ENCODE measurements at regions not wholly inside any gene's neighbourhood (a gene's known extent, or its start where the extent isn't known, plus 50 kb on each side); places are given as distances from the start of the nearest gene placed in this dataset.
"Not testable (repeated sequence)": the region's sequence is repeated elsewhere in the genome, so short reads cannot be mapped to it uniquely, and the experiment has no call there.

DNA sequence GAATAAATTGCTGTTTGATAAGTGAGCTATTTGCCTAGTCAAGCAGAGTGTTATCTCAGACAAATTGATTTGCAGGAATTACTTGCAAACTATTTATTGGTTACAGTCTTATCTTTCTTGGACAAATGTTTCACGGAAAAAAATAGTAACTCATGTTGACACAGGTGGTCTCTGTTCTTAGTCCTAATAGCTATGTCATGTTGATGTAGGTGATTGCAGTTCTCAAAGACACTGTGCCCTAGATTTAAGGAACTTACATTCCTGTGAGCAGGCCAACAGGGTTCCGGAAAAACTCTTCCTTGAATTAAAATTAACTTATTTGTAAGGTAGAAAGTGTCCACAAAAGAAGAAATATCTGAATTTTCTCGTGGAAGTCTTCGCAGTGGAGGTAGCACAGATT lies 109.6 kb upstream of the SLCO6A1 start:
- no peak for ATAC-seq
- intact Hi-C loops (cut with DNase I, micrococcal nuclease) = no loop called here
- no peak for DNase-seq

DNA sequence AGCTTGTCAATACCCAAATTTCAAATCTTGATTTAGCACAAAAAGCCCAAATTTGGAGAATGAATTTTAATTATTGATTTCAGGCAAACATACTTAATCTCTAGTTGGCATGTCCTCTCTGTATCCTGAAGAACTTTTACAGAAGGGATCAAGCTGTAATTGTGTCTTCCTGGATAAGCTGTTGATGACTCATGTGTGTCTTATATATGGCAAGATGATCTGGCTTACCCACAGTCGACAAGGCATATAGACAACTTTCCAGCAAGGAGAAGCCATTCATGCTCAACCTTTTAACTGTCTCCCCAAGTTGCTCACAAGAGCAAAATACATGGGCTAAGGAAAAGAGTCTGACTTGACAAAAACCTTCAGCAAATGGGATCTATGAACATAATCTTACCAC lies 112.5 kb upstream of the SLCO6A1 start:
- ATAC-seq (no peak), DNase-seq (no peak)
- intact Hi-C loops (cut with DNase I, micrococcal nuclease) = no loop called here

DNA sequence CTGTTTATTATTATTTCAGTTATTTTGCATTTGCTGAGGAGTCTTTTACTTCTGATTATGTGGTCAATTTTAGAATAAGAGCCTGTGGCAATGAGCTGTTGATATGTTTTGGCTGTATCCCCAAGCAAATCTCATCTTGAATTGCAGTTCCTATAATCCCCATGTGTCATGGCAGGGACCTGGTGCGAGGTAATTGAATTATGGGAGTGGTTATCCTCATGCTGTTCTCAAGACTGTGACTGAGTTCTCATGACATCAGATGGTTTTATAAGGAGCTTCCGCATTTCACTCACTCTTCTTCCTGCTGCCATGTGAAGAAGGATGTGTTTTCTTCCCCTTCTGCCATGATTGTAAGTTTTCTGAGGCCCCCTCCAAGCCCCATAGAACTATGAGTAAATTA lies 114.9 kb upstream of the SLCO6A1 start:
- intact Hi-C loops (cut with DNase I, micrococcal nuclease) = no loop called here
- ATAC-seq = no peak
- no peak for DNase-seq

DNA sequence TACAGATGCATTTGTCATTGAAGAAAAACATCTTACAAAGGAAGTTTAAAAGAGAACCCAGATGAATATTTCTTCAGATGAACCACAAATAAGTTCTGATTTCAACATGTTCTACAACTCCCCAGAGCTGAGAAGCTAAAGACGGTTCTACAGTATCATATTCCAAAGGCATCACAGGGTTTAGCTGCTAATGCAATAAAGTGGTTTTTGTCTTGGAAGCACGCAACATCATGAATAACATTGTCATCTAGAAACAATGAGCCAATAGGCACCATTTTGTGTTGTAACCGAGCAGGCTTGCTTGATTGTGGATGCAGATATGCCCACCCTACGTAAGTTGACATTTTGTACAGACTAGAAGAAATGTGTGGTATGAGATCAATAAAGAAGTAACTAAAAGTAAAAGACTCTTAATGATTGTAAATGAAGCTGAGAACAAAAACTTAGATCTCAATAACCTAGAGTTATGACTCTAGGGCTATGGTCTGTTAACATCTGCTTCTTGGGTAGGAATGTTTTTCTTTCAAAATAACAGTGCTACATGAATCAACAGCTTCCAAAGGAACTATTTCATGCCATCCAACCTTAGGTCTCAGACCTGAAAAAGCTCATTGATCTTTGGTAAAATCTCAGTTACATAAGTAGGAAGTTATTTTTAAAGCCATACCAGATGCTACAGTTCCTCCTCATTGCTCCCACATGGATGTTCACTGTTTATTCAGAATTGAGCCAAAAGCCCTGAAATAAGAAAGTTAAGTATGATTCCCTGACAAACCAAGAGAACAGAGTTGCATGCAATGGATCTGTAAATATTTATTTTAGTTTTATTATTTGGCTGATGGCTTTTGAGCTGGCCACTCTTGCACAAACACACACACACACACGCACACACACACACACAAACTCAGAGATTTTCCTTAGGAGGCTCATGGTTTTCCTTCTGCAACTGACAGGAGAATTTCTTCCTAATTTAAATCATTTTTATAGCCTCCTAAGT lies 118.7 kb upstream of the SLCO6A1 start:
- no peak for ATAC-seq
- intact Hi-C loops (cut with DNase I, micrococcal nuclease) = no loop called here
- peak in 1 of 2 donors; percentile 14 for DNase-seq

DNA sequence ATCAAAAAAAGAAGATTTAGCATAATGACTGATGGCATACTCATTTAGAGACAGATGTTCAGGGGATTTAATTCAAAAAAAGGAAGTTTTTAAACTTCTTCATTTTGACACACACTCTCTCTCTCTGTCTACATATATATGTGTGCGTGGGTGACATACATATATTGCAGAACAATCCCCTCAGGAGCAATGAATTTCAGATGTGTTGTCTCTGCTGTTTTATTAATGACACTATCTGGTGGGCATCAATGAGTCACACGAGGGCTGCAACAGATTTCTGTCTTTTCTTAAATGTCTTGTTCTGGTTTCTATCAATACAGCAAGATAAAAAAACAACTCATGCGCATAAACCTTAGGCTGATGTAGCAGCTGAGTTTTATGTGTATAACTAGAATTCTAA lies 123.5 kb upstream of the SLCO6A1 start:
- intact Hi-C loops (cut with DNase I, micrococcal nuclease) = no loop called here
- no peak for ATAC-seq
- DNase-seq = no peak

DNA sequence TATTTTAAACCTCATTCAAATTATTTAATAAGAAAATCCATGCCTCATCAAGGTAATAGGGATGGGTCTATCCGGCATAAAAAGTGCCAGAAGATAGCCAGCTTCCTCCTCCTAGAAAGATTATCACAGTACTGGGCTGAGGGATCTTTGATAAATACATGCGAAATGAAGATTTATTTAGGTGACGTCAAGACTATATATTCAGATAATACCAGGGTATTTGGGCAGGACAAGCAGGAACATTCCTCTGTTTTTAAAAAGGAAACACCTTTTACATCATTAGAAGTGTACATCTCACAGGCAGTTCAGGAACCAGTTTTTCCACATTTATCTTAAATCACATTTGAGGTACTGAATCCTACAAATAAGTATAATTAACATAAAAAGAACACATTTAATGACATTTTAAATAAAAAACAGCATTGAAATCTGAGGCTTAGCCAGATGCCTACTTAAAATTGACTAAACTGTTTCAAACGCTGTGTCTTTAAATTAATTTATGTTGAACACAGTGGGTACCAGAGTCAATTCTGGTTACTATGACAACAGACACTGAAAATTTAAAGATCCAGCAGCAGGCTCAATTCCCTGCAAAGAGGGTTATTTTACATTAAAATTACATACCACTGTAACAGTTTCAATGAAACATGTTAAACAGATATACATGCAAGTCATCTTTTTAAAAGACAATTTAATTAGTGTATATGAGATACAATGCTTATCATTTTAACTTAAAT lies 124.7 kb upstream of the SLCO6A1 start:
- no peak for ATAC-seq
- intact Hi-C loops (cut with DNase I, micrococcal nuclease) = no loop called here
- DNase-seq = no peak

DNA sequence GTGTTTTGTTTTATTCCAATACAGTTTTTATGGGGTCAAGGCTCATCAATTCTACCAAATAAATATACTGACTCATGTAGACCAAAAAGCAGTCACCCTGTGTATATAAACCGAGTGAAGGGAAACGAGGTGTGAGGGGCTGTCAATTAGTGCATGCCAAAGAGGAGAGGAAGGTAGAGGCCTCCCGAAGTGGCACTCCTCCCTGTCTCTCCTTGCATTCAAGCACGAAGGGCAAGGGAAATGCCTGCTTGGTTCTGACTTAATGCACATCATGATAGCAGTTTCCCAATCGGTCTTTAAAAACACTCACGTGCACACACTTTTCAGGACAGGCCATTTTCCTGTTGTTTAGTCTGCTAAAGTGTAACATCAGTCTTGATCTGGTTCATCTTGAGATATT lies 125.6 kb upstream of the SLCO6A1 start:
- ATAC-seq (no peak), DNase-seq (no peak)
- intact Hi-C loops (cut with DNase I, micrococcal nuclease) = no loop called here

DNA sequence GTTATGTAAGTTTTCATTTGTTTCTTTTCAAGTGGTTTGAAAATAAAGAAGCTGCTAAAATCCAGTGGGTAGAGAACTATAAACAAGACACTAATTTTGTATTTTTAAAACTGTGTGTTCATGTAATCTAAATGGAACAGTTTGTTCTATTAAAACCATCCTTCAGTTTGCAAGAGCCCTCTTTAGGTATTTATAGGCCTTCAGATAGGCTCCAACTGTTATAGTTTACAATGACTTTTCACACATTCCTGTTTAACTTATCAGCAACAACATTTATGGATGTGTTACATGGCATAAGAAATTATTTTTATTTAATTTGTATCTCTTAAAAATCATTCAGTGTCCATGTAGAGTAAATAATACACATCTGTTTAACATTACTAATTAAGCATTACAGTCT lies 126.7 kb upstream of the SLCO6A1 start:
- intact Hi-C loops (cut with DNase I, micrococcal nuclease) = no loop called here
- no peak for ATAC-seq

DNA sequence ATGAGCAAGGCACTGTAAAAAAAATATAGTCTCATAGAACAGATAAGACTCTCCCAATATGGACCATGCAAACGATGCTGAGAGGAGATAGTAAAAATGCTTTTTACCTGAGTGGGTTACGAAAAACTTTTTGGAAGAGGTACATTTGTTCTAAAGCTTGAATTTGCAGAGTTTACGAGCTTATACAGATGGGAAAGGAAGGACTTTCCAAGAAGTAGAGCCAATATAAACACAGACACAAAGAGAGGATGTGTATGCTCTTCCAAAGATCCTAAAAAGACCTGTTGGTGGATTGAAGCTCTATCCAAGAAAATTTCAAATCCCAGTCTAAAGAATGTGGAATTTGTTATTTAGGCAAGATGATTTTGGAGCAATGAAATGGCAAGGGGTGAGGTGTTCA lies 127.1 kb upstream of the SLCO6A1 start:
- intact Hi-C loops (cut with DNase I, micrococcal nuclease) = no loop called here
- ATAC-seq (no peak), DNase-seq (no peak)

More for the DNA sequence above, 126.7 kb upstream of the SLCO6A1 start:
- no peak for DNase-seq

DNA sequence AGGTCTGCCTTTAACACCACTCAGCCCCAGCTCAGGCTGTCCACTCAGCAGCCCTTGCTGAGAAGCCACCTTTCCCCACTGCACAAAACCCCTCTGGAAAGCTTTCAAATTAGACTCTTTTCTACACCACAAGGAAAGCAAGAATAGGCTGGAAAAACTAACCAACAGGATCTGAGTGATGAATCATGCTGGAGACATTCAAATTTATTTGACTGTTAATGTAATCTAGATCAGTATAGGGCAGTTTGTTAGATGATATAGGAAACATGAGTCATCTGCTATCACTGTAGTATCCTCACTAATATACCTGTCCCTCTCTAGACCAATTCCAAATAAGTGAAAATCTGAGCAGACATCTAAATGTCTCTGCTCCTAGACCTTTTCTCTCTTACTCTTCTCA lies 127.8 kb upstream of the PAM start:
- no peak for DNase-seq
- intact Hi-C loops (cut with DNase I, micrococcal nuclease) = no loop called here
- ATAC-seq = no peak

DNA sequence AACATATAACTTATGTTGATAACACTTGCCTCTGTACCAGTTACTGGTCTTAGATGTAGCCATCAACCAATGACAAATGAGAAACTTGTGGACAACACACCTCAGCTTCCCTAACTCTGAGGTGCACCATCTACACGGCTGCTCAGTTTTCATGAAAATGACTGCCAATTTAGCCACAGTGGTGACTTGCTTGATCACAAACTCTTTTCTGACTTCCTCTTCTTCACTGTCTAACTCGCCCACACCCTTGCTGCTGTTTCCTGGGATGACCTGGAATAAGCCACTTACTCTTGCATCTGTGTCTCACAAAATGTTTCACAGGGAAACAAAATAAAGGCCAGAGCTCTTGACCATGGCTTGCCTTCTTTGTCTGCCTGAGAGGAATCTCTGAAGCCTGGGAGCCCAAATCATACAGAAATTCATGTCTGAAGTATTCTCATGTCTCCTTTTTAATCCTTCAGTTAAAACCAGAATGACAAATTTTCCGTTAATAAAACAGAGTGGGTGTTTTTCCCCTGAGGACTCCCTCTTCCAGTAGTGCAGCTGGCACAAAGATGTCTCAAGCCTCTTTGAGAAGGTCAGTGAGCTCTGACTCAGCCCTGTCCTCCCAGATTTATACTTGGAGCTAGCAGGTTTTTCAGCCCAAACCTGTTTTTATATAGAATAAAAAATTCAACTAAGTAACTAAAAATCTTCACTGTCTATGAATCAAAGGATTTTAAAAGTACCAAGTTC lies 126.5 kb upstream of the PAM start:
- intact Hi-C loops (cut with DNase I, micrococcal nuclease) = no loop called here
- DNase-seq (no peak), ATAC-seq (no peak)

DNA sequence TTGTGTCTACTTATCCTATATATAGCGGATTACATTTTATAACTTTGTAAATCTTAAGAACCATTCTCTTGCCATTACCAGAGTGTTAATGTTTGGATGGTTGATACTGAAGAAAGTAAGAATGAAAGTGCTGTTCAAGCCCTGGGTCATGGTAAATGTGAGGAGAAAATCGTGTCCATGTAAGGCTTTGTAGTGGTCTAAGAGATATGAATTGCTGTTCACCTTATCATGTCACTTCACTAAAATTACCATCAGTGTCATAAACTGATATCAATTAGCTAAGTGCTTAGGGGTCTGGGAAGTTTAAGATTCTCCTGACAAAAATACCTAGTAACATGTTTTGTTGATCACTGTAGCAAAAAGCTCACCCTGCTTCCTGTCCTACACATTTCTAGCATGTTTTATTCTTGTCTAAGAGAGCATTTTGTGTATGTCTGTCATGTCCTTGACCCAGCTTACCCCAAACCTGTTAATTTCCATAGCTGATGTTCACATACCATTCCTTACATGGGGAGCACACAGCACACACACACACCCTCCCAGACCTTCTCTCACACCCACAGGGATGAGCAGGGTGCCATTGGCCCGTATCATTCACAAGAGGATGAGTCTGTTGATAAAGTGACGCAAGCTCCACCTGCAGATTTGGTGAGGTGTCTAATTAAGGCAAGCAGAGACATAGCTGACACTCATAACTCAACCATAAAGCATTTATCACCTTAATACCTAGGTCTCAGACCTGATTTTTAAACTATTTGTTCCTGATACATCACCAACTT lies 125.1 kb upstream of the PAM start:
- intact Hi-C loops (cut with DNase I, micrococcal nuclease) = no loop called here
- ATAC-seq (no peak), DNase-seq (no peak)

DNA sequence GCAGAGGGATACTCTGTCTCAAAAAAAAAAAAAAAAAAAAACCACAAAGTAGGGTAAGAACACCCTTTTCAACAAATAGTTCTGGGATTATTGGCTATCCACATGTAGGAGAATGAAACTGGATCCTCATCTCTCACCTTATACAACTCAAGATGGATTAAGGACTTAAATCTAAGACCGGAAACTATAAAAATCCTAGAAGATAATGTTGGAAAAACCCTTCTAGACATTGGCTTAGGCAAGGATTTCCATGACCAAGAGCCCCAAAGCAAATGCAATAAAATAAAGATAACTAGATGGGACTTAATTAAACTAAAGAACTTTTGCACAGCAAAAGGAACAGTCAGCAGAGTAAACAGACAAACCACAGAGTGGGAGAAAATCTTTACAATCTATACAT lies 119.7 kb upstream of the PAM start:
- DNase-seq; intact Hi-C loops (cut with DNase I, micrococcal nuclease); ATAC-seq: not testable (repeated sequence)

DNA sequence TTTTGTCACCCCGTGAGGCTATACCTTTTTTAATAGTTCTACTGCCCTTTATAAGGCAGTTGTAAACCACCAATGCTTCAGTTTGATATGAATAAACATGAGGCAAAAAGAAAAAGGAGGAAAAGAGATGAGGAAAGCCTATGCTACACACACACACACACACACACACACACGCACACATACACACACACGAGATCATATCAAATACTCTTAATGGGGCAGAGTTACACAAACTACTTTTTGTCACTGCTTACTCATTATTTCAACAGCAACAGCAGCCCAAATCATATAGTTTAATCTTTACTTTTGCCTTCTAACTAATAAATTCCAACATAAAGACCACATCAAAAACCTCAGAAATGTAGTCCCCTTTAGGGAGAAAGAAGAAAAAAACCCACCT lies 116.8 kb upstream of the PAM start:
- DNase-seq (no peak), ATAC-seq (no peak)
- intact Hi-C loops (cut with DNase I, micrococcal nuclease) = no loop called here

DNA sequence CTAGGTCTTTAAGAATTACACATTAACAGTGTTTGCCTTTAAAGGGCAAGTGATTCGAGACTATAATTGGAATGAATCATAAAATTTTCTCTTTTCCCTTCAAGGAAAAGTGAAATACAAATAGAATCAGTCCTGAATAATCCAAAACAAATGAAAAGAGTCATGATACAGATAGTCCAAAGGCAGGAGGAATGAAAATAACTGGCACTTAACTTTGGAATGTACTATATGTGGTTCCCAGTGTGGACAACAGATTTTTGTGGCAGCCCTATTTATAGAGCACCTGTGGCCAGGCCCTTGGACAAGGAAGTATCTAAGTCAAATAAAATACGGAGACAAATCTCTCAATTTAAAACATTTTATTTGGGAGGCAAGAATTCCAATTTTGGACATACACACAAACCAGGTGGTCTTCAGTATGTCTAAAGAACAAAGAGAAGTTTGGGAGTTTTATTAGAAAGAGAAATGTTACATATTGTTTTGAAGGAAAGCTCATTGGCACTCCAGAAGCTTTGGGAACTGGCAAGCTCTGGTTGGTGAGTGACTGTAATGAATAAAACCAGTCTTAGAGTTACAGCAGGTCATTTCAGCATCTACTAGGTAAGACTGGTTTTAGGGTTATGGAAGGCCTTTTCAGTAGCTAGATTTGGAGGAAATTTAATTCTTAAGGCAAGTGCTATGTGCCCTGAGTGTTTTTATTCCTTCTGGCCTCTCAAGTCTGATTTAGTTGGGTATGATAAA lies 116.0 kb upstream of the PAM start:
- ATAC-seq (no peak), DNase-seq (no peak)
- intact Hi-C loops (cut with DNase I, micrococcal nuclease) = no loop called here

DNA sequence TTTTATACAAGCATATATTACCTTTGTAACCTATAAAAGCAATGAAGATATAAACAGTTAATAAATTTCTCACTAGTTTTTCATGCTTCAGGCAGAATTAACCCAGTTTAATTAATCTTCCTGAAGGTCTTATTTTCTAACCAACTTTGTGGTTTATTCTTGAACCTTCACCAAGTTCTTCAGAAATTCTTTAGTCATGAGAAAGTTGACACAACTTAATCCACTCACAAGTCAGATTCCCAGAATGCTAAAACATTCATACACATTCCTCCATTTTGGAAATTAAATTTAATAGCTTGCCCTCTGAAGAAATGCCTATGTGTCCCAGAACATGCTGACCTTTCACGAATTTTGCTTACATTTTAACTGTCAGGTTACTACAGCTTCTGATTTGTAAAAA lies 105.4 kb upstream of the PAM start:
- ATAC-seq (no peak), DNase-seq (no peak)
- intact Hi-C loops (cut with DNase I, micrococcal nuclease) = no loop called here

DNA sequence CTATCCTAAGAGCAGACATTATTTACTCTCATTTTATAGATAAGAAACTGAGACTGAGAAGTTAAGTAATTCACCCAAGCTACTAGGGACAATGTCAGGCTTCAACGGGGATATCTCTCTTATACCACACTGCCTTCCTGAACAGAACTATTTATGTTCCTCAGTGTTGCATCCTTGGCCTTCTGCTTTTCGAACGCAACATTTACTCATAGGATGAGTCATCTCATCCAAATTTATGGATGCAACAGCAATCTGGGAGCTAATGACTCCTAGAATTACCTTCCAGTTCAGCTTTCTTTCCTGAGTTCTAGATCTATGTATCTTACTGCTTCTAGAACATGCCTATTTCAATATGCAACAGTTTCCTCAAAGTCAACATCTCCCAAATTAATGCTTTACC lies 103.6 kb upstream of the PAM start:
- no peak for DNase-seq
- ATAC-seq = no peak
- intact Hi-C loops (cut with DNase I, micrococcal nuclease) = no loop called here
